IMR-90 (cell line): ENCODE measurements at regions not wholly inside any gene's neighbourhood (a gene's known extent, or its start where the extent isn't known, plus 50 kb on each side); places are given as distances from the start of the nearest gene placed in this dataset.
"Not testable (repeated sequence)": the region's sequence is repeated elsewhere in the genome, so short reads cannot be mapped to it uniquely, and the experiment has no call there.

Experiments used
- ATAC-seq: fragments of 200-7000 bp; cut with Tn5 transposase; 2 replicates; pipeline ENCODE4 v1.9.1; 2020; ENCODE audit warnings: low read depth, mild to moderate bottlenecking, moderate library complexity
- BruUV-seq: library from RNA; stranded (reverse); fragments of 400-500 nt; replicated peaks from 2 replicates; lab custom pipeline; 2021; lab: Mats Ljungman, UMichigan
- CTCF ChIA-PET: fragments of 300-600 bp; formaldehyde crosslinking; extraction: SDS; loops from one replicate; lab custom pipeline; 2021; ENCODE audit warnings: antibody characterized with exemption; lab: Yijun Ruan, JAX
- POLR2A ChIA-PET: fragments of 300-600 bp; sonication (Branson Sonifier 250); formaldehyde crosslinking; loops from one replicate; lab custom pipeline; 2022; ENCODE audit warnings: antibody characterized with exemption; ENCODE audit not compliant: unreplicated experiment; lab: Charles Lee
- DNase-seq: peaks from one replicate; pipeline ENCODE4 v3.0.0; 2013
- H2AFZ ChIP-seq: replicated peaks from 2 replicates; pipeline ENCODE3; 2013; ENCODE audit warnings: low read length, mild to moderate bottlenecking; ENCODE audit not compliant: poor library complexity
- H2AK5ac ChIP-seq: 2 replicates; pipeline ENCODE4 v1.6.1; 2013; ENCODE audit warnings: low read depth, low read length, inconsistent platforms
- H2AK9ac ChIP-seq: replicated peaks from 2 replicates; pipeline ENCODE3; 2013; ENCODE audit warnings: mild to moderate bottlenecking, low read depth, low read length, moderate library complexity; ENCODE audit not compliant: poor library complexity
- H2BK120ac ChIP-seq: 2 replicates; pipeline ENCODE4 v1.6.1; 2013; ENCODE audit warnings: low read depth, low read length, inconsistent platforms
- H2BK15ac ChIP-seq: 3 replicates; pipeline ENCODE4 v1.6.1; 2013; ENCODE audit warnings: low read depth, low read length, inconsistent platforms
- H2BK20ac ChIP-seq: 2 replicates; pipeline ENCODE4 v1.6.1; 2013; ENCODE audit warnings: low read depth, mild to moderate bottlenecking, inconsistent platforms, low read length, moderate library complexity
- H2BK5ac ChIP-seq: 2 replicates; pipeline ENCODE4 v1.6.1; 2013; ENCODE audit warnings: mild to moderate bottlenecking, low read depth, low read length, inconsistent platforms; ENCODE audit not compliant: poor library complexity, severe bottlenecking
- H3K14ac ChIP-seq: replicated peaks from 2 replicates; pipeline ENCODE4 v1.6.1; 2013; ENCODE audit warnings: low read depth, low read length, inconsistent platforms
- H3K18ac ChIP-seq: 2 replicates; pipeline ENCODE4 v1.6.1; 2013; ENCODE audit warnings: low read depth, low read length, control low read depth
- H3K23ac ChIP-seq: 2 replicates; pipeline ENCODE4 v1.6.1; 2013; ENCODE audit warnings: low read depth, low read length, inconsistent platforms
- H3K27ac ChIP-seq: 2 replicates; pipeline ENCODE4 v1.5.1; 2013; ENCODE audit warnings: mild to moderate bottlenecking, control low read depth, low read length; ENCODE audit not compliant: insufficient read depth
- H3K27me3 ChIP-seq: 2 replicates; pipeline ENCODE4 v1.6.1; 2013; ENCODE audit warnings: low read length; ENCODE audit not compliant: control insufficient read depth, insufficient read depth
- H3K36me3 ChIP-seq: 2 replicates; pipeline ENCODE4 v1.6.1; 2013; ENCODE audit warnings: low read length, mixed read lengths; ENCODE audit not compliant: control insufficient read depth, insufficient read depth
- H3K4ac ChIP-seq: 2 replicates; pipeline ENCODE4 v1.6.1; 2013; ENCODE audit warnings: low read depth, low read length, inconsistent platforms
- H3K4me1 ChIP-seq: 2 replicates; pipeline ENCODE4 v1.6.1; 2013; ENCODE audit warnings: low read length, mixed read lengths; ENCODE audit not compliant: control insufficient read depth, insufficient read depth
- H3K4me2 ChIP-seq: 2 replicates; pipeline ENCODE4 v1.6.1; 2013; ENCODE audit warnings: low read depth, mild to moderate bottlenecking, control low read depth, low read length, moderate library complexity
- H3K4me3 ChIP-seq: 2 replicates; pipeline ENCODE4 v1.5.1; 2013; ENCODE audit warnings: low read depth, mild to moderate bottlenecking, control low read depth, low read length, moderate library complexity; ENCODE audit not compliant: insufficient read depth
- H3K56ac ChIP-seq: 2 replicates; pipeline ENCODE4 v1.6.1; 2013; ENCODE audit warnings: low read length, inconsistent platforms; ENCODE audit not compliant: insufficient read depth; ENCODE audit errors: extremely low read depth
- H3K79me1 ChIP-seq, 2 experiments: 2 replicates each; pipeline ENCODE4 v1.6.1; 2013; ENCODE audit warnings: low read length in 2 of 2, inconsistent platforms in 1 of 2, low read depth in 1 of 2
- H3K9ac ChIP-seq: 2 replicates; pipeline ENCODE4 v1.6.1; 2013; ENCODE audit warnings: low read depth, low read length, control low read depth
- H3K9me1 ChIP-seq: 2 replicates; pipeline ENCODE4 v1.6.1; 2013; ENCODE audit warnings: low read length, inconsistent platforms; ENCODE audit not compliant: insufficient read depth
- H3K9me3 ChIP-seq: 2 replicates; pipeline ENCODE4 v1.6.1; 2013; ENCODE audit warnings: low read length; ENCODE audit not compliant: control insufficient read depth, insufficient read depth
- H4K20me1 ChIP-seq: 2 replicates; pipeline ENCODE4 v1.6.1; 2013; ENCODE audit warnings: low read length, inconsistent platforms; ENCODE audit not compliant: insufficient read depth
- H4K5ac ChIP-seq: 2 replicates; pipeline ENCODE4 v1.6.1; 2013; ENCODE audit warnings: mild to moderate bottlenecking, low read depth, low read length, control low read depth
- H4K8ac ChIP-seq, 2 experiments: 2 replicates each; pipeline ENCODE4 v1.6.1; 2013; ENCODE audit warnings: low read depth in 2 of 2, low read length in 2 of 2, control low read depth in 1 of 2, inconsistent platforms in 1 of 2
- H4K91ac ChIP-seq: 2 replicates; pipeline ENCODE4 v1.6.1; 2013; ENCODE audit warnings: low read depth, low read length, inconsistent platforms; ENCODE audit not compliant: insufficient read depth
- WGBS, 2 experiments: methylation state at CpG; one replicate each; pipeline versions ENCODE4 v1.1.5 to v1.1.7; 2013; ENCODE audit warnings: missing lambda C conversion rate in 2 of 2; ENCODE audit not compliant: insufficient read length in 1 of 2; ENCODE audit errors: extremely low coverage in 2 of 2; 5-methylcytosine and 5-hydroxymethylcytosine counted together
- dilution Hi-C: fragments of 300-500 bp; cut with HindIII; formaldehyde crosslinking; loops from one replicate; pipeline ENCODE4 v1.14.3; 2018; ENCODE audit warnings: low sequenced_read_pairs; ENCODE audit not compliant: unreplicated experiment
- in situ Hi-C: fragments of 300-500 bp; cut with MboI; formaldehyde crosslinking; loops from 3 replicates; pipeline ENCODE4 v1.14.3; 2019; ENCODE audit warnings: low sequenced_read_pairs, inconsistent platforms, mixed read lengths
- intact Hi-C: fragments of 100-400 bp; cut with micrococcal nuclease; formaldehyde crosslinking; loops from 2 replicates; pipeline ENCODE4 v1.10.0; 2022

- BruUV-seq, H2BK15ac ChIP-seq, H2BK120ac ChIP-seq, H4K20me1 ChIP-seq, DNase-seq, H4K91ac ChIP-seq, H2BK20ac ChIP-seq, H3K36me3 ChIP-seq, H3K4me1 ChIP-seq, H3K9ac ChIP-seq, H3K4ac ChIP-seq, H2AK5ac ChIP-seq, H3K27ac ChIP-seq, dilution Hi-C loops, H3K79me1 ChIP-seq, H3K9me1 ChIP-seq, H3K4me2 ChIP-seq, H3K18ac ChIP-seq, H4K8ac ChIP-seq, H3K4me3 ChIP-seq, H3K14ac ChIP-seq, H3K9me3 ChIP-seq, H2AK9ac ChIP-seq, H2AFZ ChIP-seq, POLR2A ChIA-PET, H2BK5ac ChIP-seq, H3K23ac ChIP-seq, H3K27me3 ChIP-seq, H4K5ac ChIP-seq, ATAC-seq, H3K56ac ChIP-seq: not testable (repeated sequence)
- in situ Hi-C loops (loop anchor here (10.0 to 25.0 kb wide), 2 partner anchors 172 to 1200 kb away; no protein-coding TSS in a partner anchor), intact Hi-C loops (loop anchor here (1.0 to 10.0 kb wide), 3 partner anchors 388 to 1193 kb away; no protein-coding TSS in a partner anchor)
- 100% methylated on average over 2 of the region's 7 CpGs; no CpG with 5 or more reads in 1 of the 2 experiments for WGBS, 2 experiments
- CTCF ChIA-PET = interaction anchor here (3.3 kb wide), 1 partner anchor 169 kb away, joined by 43 read pairs; no protein-coding TSS in a partner anchor
Measured at GRCh38 chr1:221262677-221263076, 383.4 kb downstream of the HLX start.
